Upper lobe of left lung (tissue), 4 donors: ENCODE measurements at regions not wholly inside any gene's neighbourhood (a gene's known extent, or its start where the extent isn't known, plus 50 kb on each side); places are given as distances from the start of the nearest gene placed in this dataset.

ENCODE experiments used
- EP300 ChIP-seq, 4 donors: sonication (generic); formaldehyde crosslinking; IDR thresholded peaks; one replicate each; pipeline ENCODE4 v1.5.1; 2017; ENCODE audit warnings: antibody characterized with exemption in 4 of 4, control low read depth in 2 of 4
- TF ChIP-seq, protein P1 (sequence below), 6 experiments: fragments of 450-650 bp in 4 of 6; fragments of 200-600 bp in 2 of 6; sonication (generic) in 2 of 6; IDR thresholded peaks; one replicate each; pipeline ENCODE4 v1.5.1; 2016 to 2019; ENCODE audit warnings: antibody characterized with exemption in 6 of 6

GRCh38 chr5:120306303-120306702, 157.8 kb upstream of the PRR16 start:
- TF ChIP-seq, protein P1, sequence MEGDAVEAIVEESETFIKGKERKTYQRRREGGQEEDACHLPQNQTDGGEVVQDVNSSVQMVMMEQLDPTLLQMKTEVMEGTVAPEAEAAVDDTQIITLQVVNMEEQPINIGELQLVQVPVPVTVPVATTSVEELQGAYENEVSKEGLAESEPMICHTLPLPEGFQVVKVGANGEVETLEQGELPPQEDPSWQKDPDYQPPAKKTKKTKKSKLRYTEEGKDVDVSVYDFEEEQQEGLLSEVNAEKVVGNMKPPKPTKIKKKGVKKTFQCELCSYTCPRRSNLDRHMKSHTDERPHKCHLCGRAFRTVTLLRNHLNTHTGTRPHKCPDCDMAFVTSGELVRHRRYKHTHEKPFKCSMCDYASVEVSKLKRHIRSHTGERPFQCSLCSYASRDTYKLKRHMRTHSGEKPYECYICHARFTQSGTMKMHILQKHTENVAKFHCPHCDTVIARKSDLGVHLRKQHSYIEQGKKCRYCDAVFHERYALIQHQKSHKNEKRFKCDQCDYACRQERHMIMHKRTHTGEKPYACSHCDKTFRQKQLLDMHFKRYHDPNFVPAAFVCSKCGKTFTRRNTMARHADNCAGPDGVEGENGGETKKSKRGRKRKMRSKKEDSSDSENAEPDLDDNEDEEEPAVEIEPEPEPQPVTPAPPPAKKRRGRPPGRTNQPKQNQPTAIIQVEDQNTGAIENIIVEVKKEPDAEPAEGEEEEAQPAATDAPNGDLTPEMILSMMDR (IDR thresholded peaks at IDR 0.05): no peak
- TF ChIP-seq EP300 (IDR thresholded peaks at IDR 0.05): no peak
